SU-DHL-6 (cell line): ENCODE measurements at regions not wholly inside any gene's neighbourhood (a gene's known extent, or its start where the extent isn't known, plus 50 kb on each side); places are given as distances from the start of the nearest gene placed in this dataset.

Experiments used
- H2AFZ ChIP-seq: fragments of 200-600 bp; sonication (generic); 2 replicates; pipeline ENCODE4 v1.6.1; 2014; ENCODE audit warnings: low read depth, mild to moderate bottlenecking, moderate library complexity, mixed read lengths, antibody characterized with exemption, low read length; ENCODE audit not compliant: severe bottlenecking
- H3F3A ChIP-seq: fragments of 200-600 bp; shearing (Covaris generic); 2 replicates; pipeline ENCODE4 v1.6.0; 2016; ENCODE audit warnings: antibody characterized with exemption, mild to moderate bottlenecking; ENCODE audit not compliant: insufficient read depth
- H3K27ac ChIP-seq: fragments of 200-600 bp; sonication (generic); 2 replicates; pipeline ENCODE4 v1.5.1; 2016; ENCODE audit warnings: low read depth, mild to moderate bottlenecking, low read length, moderate library complexity, mixed read lengths
- H3K27me3 ChIP-seq: fragments of 200-600 bp; sonication (generic), shearing (Covaris generic); 2 replicates; pipeline ENCODE4 v1.6.0; 2014; ENCODE audit warnings: mild to moderate bottlenecking, low read length
- H3K36me3 ChIP-seq: fragments of 200-600 bp; sonication (generic); 2 replicates; pipeline ENCODE4 v1.6.1; 2014; ENCODE audit warnings: mild to moderate bottlenecking, low read length, mixed read lengths
- H3K4me2 ChIP-seq: fragments of 300-600, 200-600 bp; shearing (Covaris generic), sonication (generic); 2 replicates; pipeline ENCODE4 v1.6.0; 2014; ENCODE audit warnings: low read length, low read depth, mild to moderate bottlenecking; ENCODE audit not compliant: poor library complexity, severe bottlenecking
- H3K4me3 ChIP-seq: fragments of 200-600 bp; sonication (generic); 2 replicates; pipeline ENCODE4 v1.5.1; 2014; ENCODE audit warnings: antibody characterized with exemption, low read length, mild to moderate bottlenecking, mixed read lengths; ENCODE audit not compliant: insufficient read depth, poor library complexity, severe bottlenecking
- H3K79me2 ChIP-seq: fragments of 200-600 bp; sonication (generic); 2 replicates; pipeline ENCODE4 v1.6.1; 2014; ENCODE audit warnings: mild to moderate bottlenecking, low read length, moderate library complexity; ENCODE audit not compliant: insufficient read depth
- H3K9ac ChIP-seq: fragments of 200-600 bp; sonication (generic); 2 replicates; pipeline ENCODE4 v1.7.0; 2014; ENCODE audit warnings: mild to moderate bottlenecking, low read length
- H3K9me2 ChIP-seq: fragments of 200-600 bp; sonication (generic); replicated peaks from 2 replicates; pipeline ENCODE4 v1.6.1; 2014; ENCODE audit warnings: low read length; ENCODE audit not compliant: insufficient read depth
- H3K9me3 ChIP-seq: fragments of 200-600 bp; sonication (generic); 2 replicates; pipeline ENCODE4 v1.6.1; 2014; ENCODE audit warnings: low read length, mixed read lengths; ENCODE audit not compliant: insufficient read depth
- H4K20me1 ChIP-seq: fragments of 200-600 bp; sonication (generic); 2 replicates; pipeline ENCODE4 v1.6.1; 2014; ENCODE audit warnings: low read depth, mild to moderate bottlenecking, antibody characterized with exemption, low read length, moderate library complexity, mixed read lengths
- EZH2phosphoT487 ChIP-seq: fragments of 200-600 bp; sonication (generic), shearing (Covaris generic); conservative IDR thresholded peaks from 2 replicates; pipeline ENCODE4 v1.6.1; 2018; ENCODE audit warnings: mild to moderate bottlenecking, antibody characterized with exemption, low read length, moderate library complexity, mixed read lengths
- TF ChIP-seq, protein P1 (sequence below): fragments of 200-600 bp; sonication (generic); IDR thresholded peaks from one replicate; pipeline ENCODE4 v1.5.1; 2017; ENCODE audit warnings: antibody characterized with exemption, mild to moderate bottlenecking, low read length, moderate library complexity; ENCODE audit not compliant: insufficient read depth, poor library complexity, severe bottlenecking

DNA sequence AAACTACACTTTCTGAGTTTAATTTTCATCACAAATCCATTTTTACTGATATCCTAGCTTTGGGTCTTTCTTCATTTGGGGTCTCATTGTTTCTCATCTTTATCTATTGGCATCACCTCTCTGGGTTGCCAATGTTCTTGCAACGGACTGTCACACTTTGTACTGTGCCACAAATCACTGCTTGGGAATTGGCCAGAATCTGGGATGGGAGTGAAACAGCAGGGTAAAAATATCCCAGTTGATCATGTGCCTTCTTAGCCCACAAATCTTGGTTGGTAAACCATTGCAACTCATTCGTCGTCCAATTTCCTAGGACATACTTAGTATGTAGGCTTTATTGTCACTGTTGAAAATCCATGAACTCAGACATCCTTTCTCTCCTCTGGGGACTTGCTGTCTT lies 698.5 kb downstream of the OTOL1 start:
- no peak overlapping the region for H3K9ac ChIP-seq
- no peak overlapping the region for H3K4me2 ChIP-seq
- H2AFZ ChIP-seq: no peak overlapping the region
- no peaks in the 10 kb centered on the region for H3K9me3 ChIP-seq
- no peak overlapping the region for H3K27ac ChIP-seq
- no peaks in the 10 kb centered on the region for H3K36me3 ChIP-seq
- no peaks in the 10 kb centered on the region for H4K20me1 ChIP-seq
- no peaks in the 10 kb centered on the region for H3F3A ChIP-seq
- H3K9me2 ChIP-seq: no peaks in the 10 kb centered on the region
- TF ChIP-seq, protein P1, sequence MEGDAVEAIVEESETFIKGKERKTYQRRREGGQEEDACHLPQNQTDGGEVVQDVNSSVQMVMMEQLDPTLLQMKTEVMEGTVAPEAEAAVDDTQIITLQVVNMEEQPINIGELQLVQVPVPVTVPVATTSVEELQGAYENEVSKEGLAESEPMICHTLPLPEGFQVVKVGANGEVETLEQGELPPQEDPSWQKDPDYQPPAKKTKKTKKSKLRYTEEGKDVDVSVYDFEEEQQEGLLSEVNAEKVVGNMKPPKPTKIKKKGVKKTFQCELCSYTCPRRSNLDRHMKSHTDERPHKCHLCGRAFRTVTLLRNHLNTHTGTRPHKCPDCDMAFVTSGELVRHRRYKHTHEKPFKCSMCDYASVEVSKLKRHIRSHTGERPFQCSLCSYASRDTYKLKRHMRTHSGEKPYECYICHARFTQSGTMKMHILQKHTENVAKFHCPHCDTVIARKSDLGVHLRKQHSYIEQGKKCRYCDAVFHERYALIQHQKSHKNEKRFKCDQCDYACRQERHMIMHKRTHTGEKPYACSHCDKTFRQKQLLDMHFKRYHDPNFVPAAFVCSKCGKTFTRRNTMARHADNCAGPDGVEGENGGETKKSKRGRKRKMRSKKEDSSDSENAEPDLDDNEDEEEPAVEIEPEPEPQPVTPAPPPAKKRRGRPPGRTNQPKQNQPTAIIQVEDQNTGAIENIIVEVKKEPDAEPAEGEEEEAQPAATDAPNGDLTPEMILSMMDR: no peak
- TF ChIP-seq EZH2phosphoT487: no peak
- H3K4me3 ChIP-seq: no peak overlapping the region
- H3K79me2 ChIP-seq: no peaks in the 10 kb centered on the region
- no peaks in the 10 kb centered on the region for H3K27me3 ChIP-seq

- Histone ChIP-seq H3K36me3 (no peaks in the 10 kb centered on the region), H3K9me2 (no peaks in the 10 kb centered on the region), H3K4me3 (no peak overlapping the region), H2AFZ (peak overlapping the region; percentile 58), H3F3A (no peaks in the 10 kb centered on the region), H3K27ac (no peak overlapping the region), H3K27me3 (no peaks in the 10 kb centered on the region), H3K9ac (no peak overlapping the region), H3K4me2 (peak overlapping the region; percentile 34), H4K20me1 (no peaks in the 10 kb centered on the region), H3K9me3 (no peaks in the 10 kb centered on the region), H3K79me2 (no peaks in the 10 kb centered on the region)
- TF ChIP-seq, protein P1: no peak
- TF ChIP-seq EZH2phosphoT487: no peak
Observed at GRCh38 chr3:162196964-162197363, 700.4 kb downstream of the OTOL1 start.

DNA sequence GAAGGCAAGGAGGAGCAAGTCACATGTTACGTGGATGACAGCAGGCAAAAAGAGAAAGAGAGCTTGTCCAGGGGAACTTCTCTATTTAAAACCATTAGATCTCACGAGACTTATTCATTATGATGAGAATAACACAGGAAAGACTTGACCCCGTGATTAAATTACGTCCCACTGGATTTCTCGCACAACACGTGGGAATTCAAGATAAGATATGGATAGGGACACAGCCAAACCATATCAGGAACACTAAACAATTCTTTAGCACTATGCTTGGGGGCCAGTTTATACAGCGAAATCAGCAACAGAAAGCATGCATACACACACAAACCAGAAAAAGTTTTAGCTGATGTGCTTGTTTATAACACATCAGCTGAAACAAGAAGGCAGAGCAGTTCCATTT lies 704.2 kb downstream of the OTOL1 start:
- no peaks in the 10 kb centered on the region for H3K27me3 ChIP-seq
- H3K9me2 ChIP-seq: no peaks in the 10 kb centered on the region
- peak overlapping the region; percentile 19 for H3K4me2 ChIP-seq
- no peak overlapping the region for H3K27ac ChIP-seq
- H3F3A ChIP-seq: no peaks in the 10 kb centered on the region
- H3K9me3 ChIP-seq: no peaks in the 10 kb centered on the region
- H3K9ac ChIP-seq: no peak overlapping the region
- no peaks in the 10 kb centered on the region for H3K79me2 ChIP-seq
- TF ChIP-seq, protein P1: no peak
- no peak for TF ChIP-seq EZH2phosphoT487
- peak overlapping the region; percentile 31 for H2AFZ ChIP-seq
- H4K20me1 ChIP-seq: no peaks in the 10 kb centered on the region
- no peak overlapping the region for H3K4me3 ChIP-seq
- no peaks in the 10 kb centered on the region for H3K36me3 ChIP-seq
